Activated CD4-positive, alpha-beta T cell treated with anti-CD3 and anti-CD28 coated beads for 36 hours (primary cell): ENCODE measurements at regions not wholly inside any gene's neighbourhood (a gene's known extent, or its start where the extent isn't known, plus 50 kb on each side); places are given as distances from the start of the nearest gene placed in this dataset.

Experiments
- ATAC-seq: fragments of 200-7000 bp; cut with Tn5 transposase; one replicate; pipeline ENCODE4 v1.10.0; 2021; ENCODE audit warnings: mild to moderate bottlenecking, moderate library complexity
- CTCF ChIA-PET: fragments of 350-600 bp; sonication (Branson Sonifier 250); formaldehyde crosslinking; loops from one replicate; lab custom pipeline; 2021; ENCODE audit warnings: antibody characterized with exemption; lab: Charles Lee
- POLR2A ChIA-PET: fragments of 350-600 bp; sonication (Branson Sonifier 250); formaldehyde crosslinking; loops from one replicate; lab custom pipeline; 2021; ENCODE audit warnings: antibody characterized with exemption, inconsistent platforms; lab: Charles Lee
- DNase-seq: peaks from one replicate; pipeline ENCODE4 v3.0.0-alpha.2; 2020
- H3K27ac Mint-ChIP-seq: one replicate; pipeline ENCODE4 v1.8.0; 2021; ENCODE audit warnings: mixed read lengths
- H3K27me3 Mint-ChIP-seq: one replicate; pipeline ENCODE4 v1.8.0; 2021; ENCODE audit warnings: mixed read lengths
- H3K36me3 Mint-ChIP-seq: one replicate; pipeline ENCODE4 v1.8.0; 2021; ENCODE audit warnings: low read depth, mixed read lengths
- H3K4me1 Mint-ChIP-seq: one replicate; pipeline ENCODE4 v1.8.0; 2021; ENCODE audit warnings: mixed read lengths
- H3K4me3 Mint-ChIP-seq: one replicate; pipeline ENCODE4 v1.8.0; 2021; ENCODE audit warnings: mild to moderate bottlenecking, moderate library complexity, mixed read lengths
- H3K9me3 Mint-ChIP-seq: one replicate; pipeline ENCODE4 v1.8.0; 2021; ENCODE audit warnings: low read depth, mixed read lengths
- intact Hi-C, 2 experiments: fragments of 100-400 bp; cut with DNase I in 1 of 2; cut with micrococcal nuclease in 1 of 2; formaldehyde crosslinking; loops; one replicate each; pipeline versions ENCODE4 v1.14.2 to v1.15.1; 2022 to 2024; cut with DNase I, micrococcal nuclease

DNA sequence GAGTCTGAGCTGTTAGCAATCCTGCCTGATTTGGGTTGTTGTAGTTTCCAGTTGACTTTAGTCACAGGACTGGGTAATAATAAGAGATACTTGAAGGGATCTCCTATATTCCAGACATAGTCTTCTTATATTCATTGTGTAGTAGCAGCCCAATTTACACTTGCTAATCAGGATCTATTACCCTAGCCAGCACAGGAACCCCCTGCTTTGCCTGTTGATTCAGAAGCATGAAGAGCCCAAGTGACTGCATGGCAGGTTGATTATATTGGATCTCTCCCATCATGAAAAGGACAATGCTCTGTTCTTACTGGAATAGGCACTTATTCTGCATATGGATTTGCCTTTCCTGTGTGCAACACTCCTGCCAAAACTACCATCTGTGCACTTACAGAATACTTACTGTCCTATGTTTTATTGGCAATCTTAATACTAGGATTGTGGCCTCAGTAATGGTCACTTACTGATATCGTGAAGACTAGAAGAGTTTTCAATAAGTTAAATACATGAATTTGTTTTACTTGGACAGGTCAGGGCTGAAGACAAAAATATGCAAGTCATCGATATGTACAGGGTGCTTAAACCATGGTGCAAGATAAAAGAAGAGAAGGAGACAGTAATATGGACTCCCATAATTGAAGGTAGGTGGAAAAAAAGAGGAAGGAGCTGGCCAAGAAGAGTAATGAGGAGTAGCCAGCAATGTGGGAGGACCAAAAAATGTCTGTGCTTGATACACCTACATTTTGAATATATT lies 304.1 kb downstream of the MCTP2 start:
- Mint-ChIP-seq H3K4me3 (no peak overlapping the region), H3K27me3 (peaks cover 6% of the 10 kb centered on the region), H3K36me3 (no peaks in the 10 kb centered on the region), H3K9me3 (no peaks in the 10 kb centered on the region), H3K4me1 (no peaks in the 10 kb centered on the region), H3K27ac (no peak overlapping the region)
- CTCF ChIA-PET = no interaction called here
- DNase-seq = no peak
- POLR2A ChIA-PET = no interaction called here
- intact Hi-C loops = no loop called here
- ATAC-seq = no peak

GRCh38 chr15:94536549-94536948 lies 305.2 kb downstream of the MCTP2 start:
- H3K4me1 Mint-ChIP-seq = no peaks in the 10 kb centered on the region
- CTCF ChIA-PET = no interaction called here
- no peak overlapping the region for H3K27ac Mint-ChIP-seq
- POLR2A ChIA-PET = no interaction called here
- ATAC-seq (no peak), DNase-seq (no peak)
- H3K27me3 Mint-ChIP-seq = peaks cover 7% of the 10 kb centered on the region
- no peaks in the 10 kb centered on the region for H3K36me3 Mint-ChIP-seq
- no peak overlapping the region for H3K4me3 Mint-ChIP-seq
- intact Hi-C loops = no loop called here
- H3K9me3 Mint-ChIP-seq = no peaks in the 10 kb centered on the region

DNA sequence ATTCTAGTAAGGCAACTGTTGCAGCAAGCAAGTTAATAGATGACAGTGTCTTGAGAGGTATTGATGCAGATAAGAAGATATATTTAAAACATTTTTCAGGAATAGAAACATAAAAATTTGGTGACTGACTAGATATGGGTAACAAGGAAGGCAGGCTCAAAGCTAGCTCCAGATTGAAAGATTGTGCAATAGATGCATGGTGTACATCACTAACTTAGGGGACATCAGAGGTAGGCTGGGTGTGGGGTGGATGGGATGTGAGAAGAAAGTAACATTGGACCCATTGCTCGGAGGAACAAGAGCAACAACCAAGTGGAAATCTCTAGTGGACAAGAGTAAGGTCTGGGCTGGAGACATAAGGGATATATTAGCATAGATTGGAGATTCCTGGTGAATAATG lies 306.9 kb downstream of the MCTP2 start:
- H3K36me3 Mint-ChIP-seq = no peaks in the 10 kb centered on the region
- POLR2A ChIA-PET = no interaction called here
- intact Hi-C loops = no loop called here
- DNase-seq (no peak), ATAC-seq (no peak)
- H3K27ac Mint-ChIP-seq = no peak overlapping the region
- no peaks in the 10 kb centered on the region for H3K9me3 Mint-ChIP-seq
- H3K4me1 Mint-ChIP-seq = no peaks in the 10 kb centered on the region
- H3K4me3 Mint-ChIP-seq = no peak overlapping the region
- peaks cover 10% of the 10 kb centered on the region for H3K27me3 Mint-ChIP-seq
- CTCF ChIA-PET = interaction anchor here (0.5 kb wide), 1 partner anchor 189 kb away, joined by 3 read pairs; no protein-coding TSS in a partner anchor

DNA sequence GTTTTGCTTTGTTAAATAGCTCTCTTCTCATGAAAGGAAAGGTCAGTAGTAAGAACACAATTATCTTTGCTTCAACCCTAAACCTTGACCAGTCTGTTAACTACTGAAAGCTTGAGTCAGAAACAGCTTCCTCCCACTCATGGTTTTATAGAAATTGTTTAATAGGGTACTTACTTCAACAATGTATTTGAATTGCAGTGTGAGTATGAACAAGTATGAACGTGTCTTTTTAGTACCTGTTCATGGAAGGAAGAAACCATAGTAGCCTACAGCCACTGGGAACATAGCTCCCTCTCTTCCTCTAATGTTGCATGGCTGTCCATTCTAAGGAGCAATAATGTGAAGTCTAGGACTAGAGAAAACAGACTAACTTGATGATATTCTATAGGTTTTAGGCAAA lies 311.0 kb downstream of the MCTP2 start:
- POLR2A ChIA-PET = no interaction called here
- Mint-ChIP-seq H3K27ac (no peak overlapping the region), H3K36me3 (no peaks in the 10 kb centered on the region), H3K9me3 (no peaks in the 10 kb centered on the region), H3K4me1 (no peaks in the 10 kb centered on the region), H3K4me3 (no peak overlapping the region), H3K27me3 (peaks cover 10% of the 10 kb centered on the region)
- no peak for ATAC-seq
- DNase-seq = no peak
- intact Hi-C loops = no loop called here
- CTCF ChIA-PET = interaction anchor here (1.3 kb wide), 1 partner anchor 9 kb away, joined by 4 read pairs; no protein-coding TSS in a partner anchor

DNA sequence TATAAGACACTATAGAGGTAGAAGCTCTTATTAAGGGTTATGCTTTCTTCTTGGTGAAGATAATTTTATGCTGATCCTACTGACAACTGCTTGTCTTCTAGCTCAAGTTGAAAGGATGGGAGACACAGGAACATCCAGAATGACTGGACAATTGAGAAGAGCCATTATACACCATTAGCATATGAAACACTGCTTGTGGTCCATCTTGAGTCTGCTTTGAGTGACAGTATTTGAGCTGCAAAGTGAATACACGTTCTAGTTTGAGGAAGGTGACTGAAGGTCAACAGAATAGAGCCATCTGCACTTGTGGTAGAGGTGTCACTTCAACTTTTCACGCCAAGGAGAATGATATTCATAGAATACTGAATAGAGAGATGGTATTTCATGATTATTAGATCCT lies 315.4 kb downstream of the MCTP2 start:
- no peaks in the 10 kb centered on the region for H3K9me3 Mint-ChIP-seq
- peaks cover 10% of the 10 kb centered on the region for H3K27me3 Mint-ChIP-seq
- POLR2A ChIA-PET = no interaction called here
- ATAC-seq = no peak
- H3K27ac Mint-ChIP-seq = no peak overlapping the region
- CTCF ChIA-PET = interaction anchor here (0.5 to 1.3 kb wide), 4 partner anchors 8 to 71 kb away, joined by 3 to 4 read pairs (median 3); no protein-coding TSS in a partner anchor
- no peaks in the 10 kb centered on the region for H3K36me3 Mint-ChIP-seq
- no peak overlapping the region for H3K4me3 Mint-ChIP-seq
- DNase-seq = no peak
- H3K4me1 Mint-ChIP-seq = no peaks in the 10 kb centered on the region
- intact Hi-C loops = no loop called here

DNA sequence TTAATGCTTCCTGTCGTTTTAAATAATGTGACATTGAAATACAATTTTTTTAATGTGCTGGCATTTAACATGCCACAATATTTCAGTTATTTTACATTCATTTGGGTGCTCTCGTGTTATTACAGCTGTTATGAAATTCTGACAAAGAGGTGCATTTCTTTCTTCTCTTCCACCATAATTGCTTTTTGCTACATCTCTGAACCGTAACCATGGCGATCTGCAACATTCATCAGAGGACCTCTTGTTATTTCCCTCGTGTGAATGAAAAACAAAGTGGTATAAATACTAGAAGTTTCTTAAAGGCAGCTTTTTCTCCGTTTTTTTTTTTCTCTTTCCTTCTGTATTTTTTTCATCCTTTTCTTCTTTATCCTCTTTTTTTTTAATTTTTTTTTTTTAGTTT lies 316.4 kb downstream of the MCTP2 start:
- ATAC-seq (no peak), DNase-seq (no peak)
- H3K36me3 Mint-ChIP-seq = no peaks in the 10 kb centered on the region
- H3K4me1 Mint-ChIP-seq = no peaks in the 10 kb centered on the region
- H3K9me3 Mint-ChIP-seq = no peaks in the 10 kb centered on the region
- H3K27me3 Mint-ChIP-seq = peaks cover 16% of the 10 kb centered on the region
- no peak overlapping the region for H3K27ac Mint-ChIP-seq
- ChIA-PET CTCF (interaction anchor here (1.2 to 1.3 kb wide), 2 partner anchors 9 to 15 kb away, joined by 3 to 4 read pairs; no protein-coding TSS in a partner anchor), POLR2A (interaction anchor here (0.7 kb wide), 1 partner anchor 676 kb away, joined by 13 read pairs; no protein-coding TSS in a partner anchor)
- no peak overlapping the region for H3K4me3 Mint-ChIP-seq
- intact Hi-C loops = no loop called here

DNA sequence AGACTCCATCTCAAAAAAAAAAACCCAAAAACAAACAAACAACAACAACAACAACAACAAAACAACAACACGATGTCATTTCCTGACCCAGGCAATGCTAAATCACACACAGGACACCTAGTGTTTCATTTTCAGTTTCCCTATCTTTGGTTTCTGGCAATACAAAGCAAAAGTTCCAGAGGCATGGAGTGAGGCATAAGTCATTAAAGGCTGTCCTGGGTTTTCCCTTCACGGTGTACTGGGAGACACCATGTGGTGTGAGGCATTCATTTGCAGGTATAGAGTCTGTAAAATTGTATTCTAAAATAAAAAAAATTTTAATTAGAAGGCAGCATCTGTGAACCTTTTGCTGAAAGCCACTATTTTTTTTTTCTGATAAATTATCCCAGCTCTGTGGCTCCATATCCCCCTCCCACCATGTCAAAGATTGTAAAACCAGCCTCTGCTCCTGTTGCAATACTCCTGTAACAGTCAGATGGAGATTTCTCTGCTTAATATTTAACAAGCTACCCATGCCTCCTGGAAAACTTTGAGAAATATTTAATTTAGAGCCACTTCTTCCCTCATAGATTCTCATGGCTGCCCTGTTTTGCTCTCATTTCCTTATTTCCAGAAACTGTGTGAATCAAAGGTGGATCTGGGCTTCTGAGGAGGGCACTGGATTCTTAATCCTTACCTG lies 324.6 kb downstream of the MCTP2 start:
- no peaks in the 10 kb centered on the region for H3K4me1 Mint-ChIP-seq

GRCh38 chr15:94561036-94561689 lies 329.8 kb downstream of the MCTP2 start:
- DNase-seq = no peak

More for the DNA sequence above, 324.6 kb downstream of the MCTP2 start:
- no peaks in the 10 kb centered on the region for H3K9me3 Mint-ChIP-seq
- H3K36me3 Mint-ChIP-seq = no peaks in the 10 kb centered on the region
- no peak overlapping the region for H3K4me3 Mint-ChIP-seq
- ATAC-seq (no peak), DNase-seq (no peak)
- intact Hi-C loops = no loop called here
- H3K27ac Mint-ChIP-seq = no peak overlapping the region
- ChIA-PET CTCF (interaction anchor here (1.6 kb wide), 1 partner anchor 9 kb away, joined by 4 read pairs; no protein-coding TSS in a partner anchor), POLR2A (no interaction called here)
- peaks cover 8% of the 10 kb centered on the region for H3K27me3 Mint-ChIP-seq

GRCh38 chr15:94563456-94563855 lies 332.1 kb downstream of the MCTP2 start:
- Mint-ChIP-seq H3K27ac (no peak overlapping the region), H3K4me3 (no peak overlapping the region), H3K4me1 (no peaks in the 10 kb centered on the region), H3K27me3 (peaks cover 6% of the 10 kb centered on the region), H3K36me3 (no peaks in the 10 kb centered on the region), H3K9me3 (no peaks in the 10 kb centered on the region)
- ATAC-seq = no peak
- ChIA-PET POLR2A (no interaction called here), CTCF (interaction anchor here (1.0 kb wide), 1 partner anchor 17 kb away, joined by 3 read pairs; no protein-coding TSS in a partner anchor)
- intact Hi-C loops = no loop called here
- no peak for DNase-seq

More at GRCh38 chr15:94561036-94561689, 329.8 kb downstream of the MCTP2 start:
- Mint-ChIP-seq H3K4me1 (no peaks in the 10 kb centered on the region), H3K27ac (no peak overlapping the region), H3K36me3 (no peaks in the 10 kb centered on the region), H3K4me3 (no peak overlapping the region), H3K9me3 (no peaks in the 10 kb centered on the region), H3K27me3 (peaks cover 4% of the 10 kb centered on the region)
- intact Hi-C loops = no loop called here
- no peak for ATAC-seq
- ChIA-PET CTCF (no interaction called here), POLR2A (no interaction called here)

DNA sequence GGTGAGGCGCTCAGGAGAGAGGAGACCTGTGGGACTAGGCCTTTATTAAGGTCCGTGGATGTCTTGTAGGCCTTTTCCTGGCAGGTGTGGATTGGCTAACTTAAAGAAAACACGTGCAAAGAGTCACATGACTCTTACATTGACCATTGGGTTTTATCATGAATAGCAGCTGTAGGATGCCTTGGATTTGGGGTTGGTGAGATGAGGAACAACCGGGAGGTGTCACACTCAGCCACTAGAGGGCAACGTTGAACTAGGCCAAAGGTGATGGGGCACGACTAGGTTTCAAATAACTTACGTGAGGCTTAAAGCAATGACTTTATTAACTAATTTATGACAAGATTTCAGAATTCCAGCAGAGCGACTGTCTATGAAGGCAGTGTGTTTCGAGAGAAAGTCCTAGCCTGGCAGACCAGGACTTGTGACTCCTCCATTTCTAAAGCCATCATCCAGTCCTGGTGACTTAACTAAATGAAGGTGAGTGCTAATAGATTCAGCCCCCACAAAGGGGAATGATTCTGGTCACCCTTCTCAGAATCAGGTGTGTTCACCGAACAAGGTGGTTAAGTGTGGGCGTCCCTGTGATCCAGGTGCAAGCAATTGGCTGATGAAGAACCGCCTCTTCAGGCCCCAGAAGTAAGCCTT lies 345.6 kb downstream of the MCTP2 start:
- H3K4me1 Mint-ChIP-seq = no peaks in the 10 kb centered on the region
- peak; percentile 62 for DNase-seq
- intact Hi-C loops = loop anchor here in 1 of 2 experiments (5.0 kb wide), 1 partner anchor 165 kb away; no protein-coding TSS in a partner anchor
- peaks cover 48% of the 10 kb centered on the region for H3K27me3 Mint-ChIP-seq
- H3K36me3 Mint-ChIP-seq = no peaks in the 10 kb centered on the region
- H3K9me3 Mint-ChIP-seq = no peaks in the 10 kb centered on the region
- ATAC-seq = peak; percentile 72
- H3K27ac Mint-ChIP-seq = no peak overlapping the region
- ChIA-PET POLR2A (no interaction called here), CTCF (interaction anchor here (2.3 kb wide), 1 partner anchor 9 kb away, joined by 7 read pairs; no protein-coding TSS in a partner anchor)
- H3K4me3 Mint-ChIP-seq = no peak overlapping the region

GRCh38 chr15:94579286-94579685 lies 347.9 kb downstream of the MCTP2 start:
- ChIA-PET POLR2A (interaction anchor here (0.6 kb wide), 1 partner anchor 153 kb away, joined by 5 read pairs; no protein-coding TSS in a partner anchor), CTCF (no interaction called here)
- intact Hi-C loops = loop anchor here in 1 of 2 experiments (5.0 kb wide), 1 partner anchor 167 kb away; no protein-coding TSS in a partner anchor
- H3K9me3 Mint-ChIP-seq = no peaks in the 10 kb centered on the region
- peaks cover 61% of the 10 kb centered on the region for H3K27me3 Mint-ChIP-seq
- no peak overlapping the region for H3K27ac Mint-ChIP-seq
- no peak overlapping the region for H3K4me3 Mint-ChIP-seq
- H3K4me1 Mint-ChIP-seq = peaks cover 7% of the 10 kb centered on the region
- H3K36me3 Mint-ChIP-seq = no peaks in the 10 kb centered on the region
- DNase-seq (no peak), ATAC-seq (no peak)
